GM21528 (cell line): ENCODE measurements at regions not wholly inside any gene's neighbourhood (a gene's known extent, or its start where the extent isn't known, plus 50 kb on each side); places are given as distances from the start of the nearest gene placed in this dataset.
"Not testable (repeated sequence)": the region's sequence is repeated elsewhere in the genome, so short reads cannot be mapped to it uniquely, and the experiment has no call there.

Experiments used
- ATAC-seq: cut with Tn5 transposase; IDR thresholded peaks from one replicate; pipeline ENCODE4 v1.9.1; 2021; ENCODE audit warnings: mild to moderate bottlenecking, moderate library complexity; ENCODE audit not compliant: unreplicated experiment, low FRiP score

- not testable (repeated sequence) for ATAC-seq
Observed at GRCh38 chr2:111355022-111355817, 234.5 kb downstream of the BCL2L11 start.

DNA sequence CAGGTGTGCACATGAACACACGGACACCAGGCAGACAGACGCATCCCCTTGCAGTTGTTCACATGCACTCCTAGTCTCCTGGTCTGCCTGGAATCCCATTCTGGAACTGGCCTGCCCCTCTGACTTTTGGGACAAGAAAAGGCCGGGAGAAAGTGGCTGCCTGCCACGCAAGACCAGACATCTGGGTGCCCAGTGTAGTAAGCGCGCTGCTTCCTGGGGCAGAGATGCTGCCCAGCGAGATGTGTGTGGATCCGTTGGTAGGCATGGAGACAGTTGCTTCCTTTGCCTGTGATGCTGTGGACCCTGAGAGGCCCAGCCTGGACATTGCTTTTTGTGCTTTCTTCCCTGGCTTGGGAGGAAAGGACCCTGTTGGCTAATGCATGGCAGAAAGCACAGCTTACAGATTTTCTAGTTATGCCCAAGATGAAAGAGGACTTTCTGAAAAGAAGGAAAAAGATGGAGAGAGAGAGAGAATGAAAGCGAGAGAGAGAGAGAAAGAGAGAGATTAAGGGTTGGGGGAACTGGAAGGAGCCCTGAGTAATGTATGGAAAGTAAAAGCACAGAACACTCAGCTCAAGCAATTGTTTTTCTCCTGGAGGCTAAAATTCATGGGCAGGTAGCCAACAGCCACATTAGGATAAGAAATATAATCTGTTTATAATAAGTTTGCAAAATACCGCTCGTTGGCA is 235.3 kb downstream of the BCL2L11 start:
- not testable (repeated sequence) for ATAC-seq

- ATAC-seq: not testable (repeated sequence)
Observed at GRCh38 chr2:111356512-111357031, 235.9 kb downstream of the BCL2L11 start.

GRCh38 chr2:111365986-111366640 is 245.4 kb downstream of the BCL2L11 start:
- not testable (repeated sequence) for ATAC-seq

DNA sequence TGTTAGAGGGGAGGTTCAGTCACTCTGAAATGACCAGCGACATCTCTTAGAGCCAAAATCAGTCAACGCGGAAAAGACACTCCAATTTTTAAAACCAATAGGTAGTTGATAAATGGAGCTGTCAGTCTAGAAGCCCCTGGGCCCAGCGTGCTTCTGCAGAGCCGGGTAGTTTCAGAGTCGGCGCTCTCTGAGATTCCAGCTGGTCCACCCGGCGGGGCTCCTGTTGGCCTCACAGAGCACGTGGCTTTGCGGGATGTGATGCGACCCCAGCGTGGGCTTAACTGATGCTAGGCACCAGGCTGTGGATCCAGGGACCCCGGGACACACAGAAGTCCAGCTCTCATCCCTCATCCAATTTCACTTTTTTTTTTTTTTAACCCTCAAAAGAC is 245.9 kb downstream of the BCL2L11 start:
- not testable (repeated sequence) for ATAC-seq

- ATAC-seq: not testable (repeated sequence)
Observed at GRCh38 chr2:111367080-111367479, 246.4 kb downstream of the BCL2L11 start.

DNA sequence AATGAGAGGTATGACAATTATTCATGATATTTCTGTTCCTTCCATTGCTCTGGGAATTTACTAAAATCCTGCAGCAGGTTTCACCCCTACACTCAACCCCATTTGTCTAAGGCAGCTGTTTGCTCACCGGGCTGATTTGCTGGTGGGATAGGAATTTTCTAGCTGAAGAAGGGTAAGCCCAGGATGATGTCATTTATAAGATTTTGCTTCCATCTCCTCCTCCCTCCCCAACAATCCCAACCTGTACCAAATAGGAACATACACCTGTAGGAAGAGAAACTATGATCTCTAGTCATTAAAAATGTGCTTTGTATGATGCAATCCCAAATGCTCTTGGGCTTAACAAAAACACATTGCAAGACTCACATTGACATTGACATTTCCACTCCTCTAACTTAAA is 247.2 kb downstream of the BCL2L11 start:
- not testable (repeated sequence) for ATAC-seq

- ATAC-seq: not testable (repeated sequence)
Observed at GRCh38 chr2:111368288-111368687, 247.6 kb downstream of the BCL2L11 start.

DNA sequence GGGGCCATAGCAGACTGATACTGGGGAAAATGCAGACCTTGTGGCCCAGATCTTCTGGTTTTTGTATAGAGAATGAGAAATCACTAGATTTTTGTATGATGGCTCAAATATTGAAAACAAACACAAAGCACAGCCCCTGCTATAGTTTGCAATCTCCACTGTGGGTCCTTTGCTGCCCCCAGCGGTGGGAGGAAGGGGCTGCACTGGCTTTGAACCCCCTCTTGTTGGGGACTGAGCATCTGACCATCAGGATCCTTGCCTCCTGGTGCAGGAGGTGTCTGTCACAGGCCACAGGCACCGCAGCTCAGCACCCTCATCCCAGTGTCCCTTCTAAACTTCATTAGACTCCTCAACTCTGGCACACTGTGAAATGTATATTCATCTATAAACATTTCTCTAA is 252.3 kb downstream of the BCL2L11 start:
- ATAC-seq: not testable (repeated sequence)

DNA sequence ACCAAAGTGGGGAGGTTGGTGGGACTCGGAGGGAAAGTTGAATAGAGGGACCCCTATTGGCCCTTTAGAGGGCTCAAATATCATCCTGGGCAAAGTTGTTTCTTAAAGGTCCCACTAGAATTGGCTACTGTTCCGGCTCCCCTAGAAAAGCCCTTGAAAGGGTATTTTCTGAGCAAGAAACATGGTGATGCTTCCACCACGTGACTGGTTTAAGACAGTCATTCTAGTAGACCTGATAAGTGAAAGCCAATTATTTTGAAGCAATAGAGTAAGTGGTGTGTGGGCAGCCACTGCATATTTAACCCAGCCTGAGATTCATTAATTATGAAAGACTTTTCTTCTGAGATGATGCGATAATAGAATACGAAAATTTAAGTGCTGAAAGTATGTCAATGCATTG is 253.3 kb downstream of the BCL2L11 start:
- ATAC-seq: not testable (repeated sequence)

- not testable (repeated sequence) for ATAC-seq
Observed at GRCh38 chr2:111374734-111375133, 254.0 kb downstream of the BCL2L11 start.

- ATAC-seq: not testable (repeated sequence)
Observed at GRCh38 chr2:111375320-111375883, 254.7 kb downstream of the BCL2L11 start.

- ATAC-seq: not testable (repeated sequence)
Observed at GRCh38 chr2:111376272-111376970, 255.7 kb downstream of the BCL2L11 start.

- not testable (repeated sequence) for ATAC-seq
Observed at GRCh38 chr2:111376971-111377352, 256.2 kb downstream of the BCL2L11 start.

- ATAC-seq: not testable (repeated sequence)
Observed at GRCh38 chr2:111377386-111377959, 256.8 kb downstream of the BCL2L11 start.

DNA sequence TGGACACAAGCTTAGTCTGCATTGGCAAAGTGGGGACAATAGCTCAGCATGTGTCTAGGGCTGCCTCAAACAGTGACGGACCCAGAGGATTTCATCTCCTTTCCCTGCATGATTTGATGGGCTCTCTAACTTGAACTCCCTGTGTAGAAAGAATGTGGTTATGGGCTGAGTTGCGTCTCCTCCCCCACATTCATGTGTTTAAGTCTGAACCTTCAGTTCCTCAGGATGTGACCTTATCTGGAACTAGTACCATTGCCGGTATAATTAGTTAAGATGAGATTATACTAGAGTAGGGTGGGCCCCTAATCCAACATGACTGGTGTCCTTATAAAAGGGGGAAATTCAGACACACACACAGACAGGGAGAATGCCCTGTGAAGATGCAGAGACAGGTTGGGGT is 257.6 kb downstream of the BCL2L11 start:
- ATAC-seq: not testable (repeated sequence)

- ATAC-seq: not testable (repeated sequence)
Observed at GRCh38 chr2:111380733-111381439, 260.2 kb downstream of the BCL2L11 start.

- ATAC-seq: not testable (repeated sequence)
Observed at GRCh38 chr2:111381530-111382306, 261.0 kb downstream of the BCL2L11 start.
